HEK293 (cell line): ENCODE measurements at regions not wholly inside any gene's neighbourhood (a gene's known extent, or its start where the extent isn't known, plus 50 kb on each side); places are given as distances from the start of the nearest gene placed in this dataset.

Source experiments
- CTCF ChIA-PET: fragments of 350-600 bp; formaldehyde crosslinking; extraction: SDS; loops from one replicate; lab custom pipeline; 2021; ENCODE audit warnings: antibody characterized with exemption; lab: Yijun Ruan, JAX
- POLR2A ChIA-PET: fragments of 300-600 bp; formaldehyde crosslinking; extraction: SDS; loops from one replicate; lab custom pipeline; 2020; ENCODE audit warnings: antibody characterized with exemption, inconsistent platforms; lab: Yijun Ruan, JAX
- H3K27ac ChIP-seq: fragments of 200-500 bp; sonication (Bioruptor generic); 2 replicates; pipeline ENCODE4 v1.5.1; 2014; ENCODE audit warnings: low read depth, low read length, control low read depth, inconsistent platforms; ENCODE audit errors: extremely low read depth
- H3K36me3 ChIP-seq, 2 experiments: fragments of 200-500 bp in 1 of 2; sonication (Bioruptor generic) in 1 of 2; 1 replicate in 1 of 2; 2 replicates in 1 of 2; pipeline ENCODE4 v1.5.1; 2014 to 2017; ENCODE audit warnings: inconsistent platforms in 2 of 2, low read length in 2 of 2; ENCODE audit not compliant: control insufficient read depth in 2 of 2, insufficient read depth in 1 of 2
- H3K4me1 ChIP-seq: fragments of 200-500 bp; sonication (Bioruptor generic); 2 replicates; pipeline ENCODE4 v1.5.1; 2014; ENCODE audit warnings: mild to moderate bottlenecking, low read length, inconsistent platforms; ENCODE audit not compliant: control insufficient read depth, insufficient read depth
- H3K4me3 ChIP-seq: 2 replicates; pipeline ENCODE4 v1.5.1; 2011; ENCODE audit warnings: low read depth, mild to moderate bottlenecking, control low read depth, low read length, moderate library complexity
- H3K9me3 ChIP-seq: fragments of 200-500 bp; sonication (Bioruptor generic); 2 replicates; pipeline ENCODE4 v1.5.1; 2014; ENCODE audit warnings: low read depth, low read length, inconsistent platforms; ENCODE audit not compliant: control insufficient read depth, insufficient read depth
- GLI2 ChIP-seq: fragments of 450-650 bp; formaldehyde crosslinking; IDR thresholded peaks from 2 replicates; pipeline ENCODE4; 2017; ENCODE audit warnings: missing biosample characterization, missing genetic modification characterization, low read depth, borderline replicate concordance
- HOXC10 ChIP-seq: sonication (generic); formaldehyde crosslinking; IDR thresholded peaks from 2 replicates; pipeline ENCODE4 v1.8.1; 2023; ENCODE audit warnings: mild to moderate bottlenecking, missing genetic modification reagents
- IKZF3 ChIP-seq: fragments of 450-650 bp; IDR thresholded peaks from 2 replicates; pipeline ENCODE4 v1.5.0; 2018; ENCODE audit warnings: missing biosample characterization, mild to moderate bottlenecking, missing genetic modification characterization, moderate library complexity
- MEIS1 ChIP-seq: sonication (generic); formaldehyde crosslinking; IDR thresholded peaks from 2 replicates; pipeline ENCODE4 v1.8.1; 2022; ENCODE audit warnings: missing genetic modification reagents, mild to moderate bottlenecking, borderline replicate concordance
- OVOL3 ChIP-seq: fragments of 450-650 bp; formaldehyde crosslinking; IDR thresholded peaks from 2 replicates; pipeline ENCODE4 v1.5.1; 2016; ENCODE audit warnings: missing biosample characterization, missing genetic modification characterization
- SETDB1 ChIP-seq: IDR thresholded peaks from one replicate; pipeline ENCODE4 v1.6.1; 2017; ENCODE audit warnings: mild to moderate bottlenecking, low read length, moderate library complexity, mixed read lengths; ENCODE audit not compliant: insufficient read length
- ZBTB1 ChIP-seq: fragments of 450-650 bp; formaldehyde crosslinking; IDR thresholded peaks from 2 replicates; pipeline ENCODE4 v1.5.1; 2016; ENCODE audit warnings: missing biosample characterization, missing genetic modification characterization
- ZNF302 ChIP-seq: fragments of 450-650 bp; formaldehyde crosslinking; IDR thresholded peaks from 2 replicates; pipeline ENCODE4 v1.5.1; 2016; ENCODE audit warnings: missing biosample characterization, missing genetic modification characterization, low read depth
- ZNF426 ChIP-seq: fragments of 450-650 bp; formaldehyde crosslinking; IDR thresholded peaks from 2 replicates; pipeline ENCODE4 v1.5.1; 2017; ENCODE audit warnings: missing biosample characterization, missing genetic modification characterization, mild to moderate bottlenecking, inconsistent platforms, moderate library complexity
- ZNF777 ChIP-seq: fragments of 450-650 bp; formaldehyde crosslinking; IDR thresholded peaks from 2 replicates; pipeline ENCODE4 v1.5.1; 2017; ENCODE audit warnings: missing biosample characterization, missing genetic modification characterization, borderline replicate concordance
- TF ChIP-seq, protein P1 (sequence below): fragments of 450-650 bp; formaldehyde crosslinking; IDR thresholded peaks from 2 replicates; pipeline ENCODE4 v1.5.1; 2016; ENCODE audit warnings: missing biosample characterization, missing genetic modification characterization
- TF ChIP-seq, protein P2 (sequence below): fragments of 450-650 bp; formaldehyde crosslinking; IDR thresholded peaks from 2 replicates; pipeline ENCODE4; 2016; ENCODE audit warnings: missing biosample characterization, missing genetic modification characterization
- TF ChIP-seq, protein P3 (sequence below): fragments of 450-650 bp; formaldehyde crosslinking; IDR thresholded peaks from 2 replicates; pipeline ENCODE4 v1.5.1; 2017; ENCODE audit warnings: missing biosample characterization, missing genetic modification characterization
- TF ChIP-seq, protein P4 (sequence below): fragments of 450-650 bp; formaldehyde crosslinking; conservative IDR thresholded peaks from 2 replicates; pipeline ENCODE4 v1.5.1; 2016; ENCODE audit warnings: low read depth, missing biosample characterization, missing genetic modification characterization

DNA sequence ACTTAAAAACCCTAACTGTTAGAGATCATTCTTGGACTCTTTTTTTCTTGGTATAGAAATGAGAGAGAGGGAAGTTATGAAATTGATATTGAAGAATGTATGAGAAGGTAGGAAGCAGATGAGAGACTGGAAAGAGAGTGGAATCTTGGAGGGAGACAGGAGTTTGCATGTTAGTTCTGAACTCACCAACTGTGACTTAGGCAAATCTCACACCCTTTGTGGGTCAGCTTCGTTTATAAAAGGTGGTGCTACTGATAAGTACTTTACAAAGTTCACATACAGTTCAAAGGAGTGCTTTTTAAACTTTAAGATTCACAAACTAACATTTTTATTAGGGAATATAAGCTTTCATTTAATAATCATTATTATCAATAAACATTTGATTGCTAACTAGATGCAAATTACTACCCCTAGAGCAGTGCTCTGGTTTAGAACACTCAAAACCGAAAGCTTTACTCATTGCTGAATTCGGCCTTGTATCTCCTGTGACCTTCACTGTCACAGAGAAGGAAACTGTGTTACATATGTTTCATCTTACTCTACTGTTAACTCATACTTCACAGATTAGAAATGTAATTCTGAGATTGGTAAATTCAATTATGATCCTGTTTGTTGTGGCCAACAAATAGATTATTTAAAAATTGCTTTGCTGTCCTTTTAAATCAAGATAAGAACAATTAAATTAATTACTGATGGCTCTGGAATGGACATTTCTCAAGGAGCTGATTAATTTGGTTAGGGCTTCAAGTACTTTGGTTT, 143.2 kb downstream of the RMI1 start:
- POLR2A ChIA-PET: no interaction called here
- TF ChIP-seq ZNF426 (tag by site-specific recombination) (no peak), ZNF777 (tag by site-specific recombination) (no peak)
- TF ChIP-seq, protein P1, sequence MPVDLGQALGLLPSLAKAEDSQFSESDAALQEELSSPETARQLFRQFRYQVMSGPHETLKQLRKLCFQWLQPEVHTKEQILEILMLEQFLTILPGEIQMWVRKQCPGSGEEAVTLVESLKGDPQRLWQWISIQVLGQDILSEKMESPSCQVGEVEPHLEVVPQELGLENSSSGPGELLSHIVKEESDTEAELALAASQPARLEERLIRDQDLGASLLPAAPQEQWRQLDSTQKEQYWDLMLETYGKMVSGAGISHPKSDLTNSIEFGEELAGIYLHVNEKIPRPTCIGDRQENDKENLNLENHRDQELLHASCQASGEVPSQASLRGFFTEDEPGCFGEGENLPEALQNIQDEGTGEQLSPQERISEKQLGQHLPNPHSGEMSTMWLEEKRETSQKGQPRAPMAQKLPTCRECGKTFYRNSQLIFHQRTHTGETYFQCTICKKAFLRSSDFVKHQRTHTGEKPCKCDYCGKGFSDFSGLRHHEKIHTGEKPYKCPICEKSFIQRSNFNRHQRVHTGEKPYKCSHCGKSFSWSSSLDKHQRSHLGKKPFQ (tag by site-specific recombination): no peak
- TF ChIP-seq, protein P2, sequence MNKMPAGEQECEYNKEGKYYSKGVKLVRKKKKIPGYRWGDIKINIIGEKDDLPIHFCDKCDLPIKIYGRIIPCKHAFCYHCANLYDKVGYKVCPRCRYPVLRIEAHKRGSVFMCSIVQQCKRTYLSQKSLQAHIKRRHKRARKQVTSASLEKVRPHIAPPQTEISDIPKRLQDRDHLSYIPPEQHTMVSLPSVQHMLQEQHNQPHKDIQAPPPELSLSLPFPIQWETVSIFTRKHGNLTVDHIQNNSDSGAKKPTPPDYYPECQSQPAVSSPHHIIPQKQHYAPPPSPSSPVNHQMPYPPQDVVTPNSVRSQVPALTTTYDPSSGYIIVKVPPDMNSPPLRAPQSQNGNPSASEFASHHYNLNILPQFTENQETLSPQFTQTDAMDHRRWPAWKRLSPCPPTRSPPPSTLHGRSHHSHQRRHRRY (tag by site-specific recombination): no peak
- TF ChIP-seq, all 188 proteins: peak for 0
- Histone ChIP-seq H3K4me3 (no peak overlapping the region), H3K4me1 (peaks cover 18% of the 10 kb centered on the region), H3K36me3 (no peaks in the 10 kb centered on the region), H3K9me3 (no peaks in the 10 kb centered on the region), H3K27ac (no peak overlapping the region)
- CTCF ChIA-PET: interaction anchor here (0.6 to 0.9 kb wide), 2 partner anchors 49 to 1327 kb away, joined by 3 to 11 read pairs; no protein-coding TSS in a partner anchor

DNA sequence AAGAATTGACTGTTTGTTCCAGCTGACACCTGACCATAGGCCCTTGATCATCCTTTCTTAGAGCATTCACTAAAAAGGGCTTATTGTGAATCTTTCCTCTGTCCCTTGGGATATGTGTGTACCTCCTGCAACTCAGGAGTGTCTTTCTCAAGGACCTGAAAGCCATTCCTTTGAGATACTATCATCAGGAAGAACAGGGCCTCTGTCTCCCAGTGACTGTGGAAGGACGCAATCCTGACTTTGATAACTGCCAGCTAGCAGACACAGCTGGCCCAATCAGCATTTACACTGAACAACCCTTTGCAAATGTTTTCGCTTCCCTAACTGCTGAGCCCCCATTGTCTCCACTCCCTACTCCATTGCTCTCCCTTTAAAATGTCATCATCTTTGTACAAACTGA, 144.4 kb downstream of the RMI1 start:
- ChIA-PET CTCF (interaction anchor here (0.6 kb wide), 1 partner anchor 157 kb away, joined by 3 read pairs; no protein-coding TSS in a partner anchor), POLR2A (no interaction called here)
- Histone ChIP-seq H3K4me1 (peaks cover 18% of the 10 kb centered on the region), H3K4me3 (no peak overlapping the region), H3K36me3 (no peaks in the 10 kb centered on the region), H3K27ac (no peak overlapping the region), H3K9me3 (no peaks in the 10 kb centered on the region)
- TF ChIP-seq, protein P3, sequence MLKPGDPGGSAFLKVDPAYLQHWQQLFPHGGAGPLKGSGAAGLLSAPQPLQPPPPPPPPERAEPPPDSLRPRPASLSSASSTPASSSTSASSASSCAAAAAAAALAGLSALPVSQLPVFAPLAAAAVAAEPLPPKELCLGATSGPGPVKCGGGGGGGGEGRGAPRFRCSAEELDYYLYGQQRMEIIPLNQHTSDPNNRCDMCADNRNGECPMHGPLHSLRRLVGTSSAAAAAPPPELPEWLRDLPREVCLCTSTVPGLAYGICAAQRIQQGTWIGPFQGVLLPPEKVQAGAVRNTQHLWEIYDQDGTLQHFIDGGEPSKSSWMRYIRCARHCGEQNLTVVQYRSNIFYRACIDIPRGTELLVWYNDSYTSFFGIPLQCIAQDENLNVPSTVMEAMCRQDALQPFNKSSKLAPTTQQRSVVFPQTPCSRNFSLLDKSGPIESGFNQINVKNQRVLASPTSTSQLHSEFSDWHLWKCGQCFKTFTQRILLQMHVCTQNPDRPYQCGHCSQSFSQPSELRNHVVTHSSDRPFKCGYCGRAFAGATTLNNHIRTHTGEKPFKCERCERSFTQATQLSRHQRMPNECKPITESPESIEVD (tag by site-specific recombination): no peak
- TF ChIP-seq ZNF302 (tag by site-specific recombination) (no peak), SETDB1 (no peak), ZBTB1 (no peak), MEIS1 (CRISPR knock-in tag) (no peak), IKZF3 (no peak), GLI2 (no peak), HOXC10 (CRISPR knock-in tag) (no peak), OVOL3 (tag by site-specific recombination) (no peak)
- TF ChIP-seq, protein P4, sequence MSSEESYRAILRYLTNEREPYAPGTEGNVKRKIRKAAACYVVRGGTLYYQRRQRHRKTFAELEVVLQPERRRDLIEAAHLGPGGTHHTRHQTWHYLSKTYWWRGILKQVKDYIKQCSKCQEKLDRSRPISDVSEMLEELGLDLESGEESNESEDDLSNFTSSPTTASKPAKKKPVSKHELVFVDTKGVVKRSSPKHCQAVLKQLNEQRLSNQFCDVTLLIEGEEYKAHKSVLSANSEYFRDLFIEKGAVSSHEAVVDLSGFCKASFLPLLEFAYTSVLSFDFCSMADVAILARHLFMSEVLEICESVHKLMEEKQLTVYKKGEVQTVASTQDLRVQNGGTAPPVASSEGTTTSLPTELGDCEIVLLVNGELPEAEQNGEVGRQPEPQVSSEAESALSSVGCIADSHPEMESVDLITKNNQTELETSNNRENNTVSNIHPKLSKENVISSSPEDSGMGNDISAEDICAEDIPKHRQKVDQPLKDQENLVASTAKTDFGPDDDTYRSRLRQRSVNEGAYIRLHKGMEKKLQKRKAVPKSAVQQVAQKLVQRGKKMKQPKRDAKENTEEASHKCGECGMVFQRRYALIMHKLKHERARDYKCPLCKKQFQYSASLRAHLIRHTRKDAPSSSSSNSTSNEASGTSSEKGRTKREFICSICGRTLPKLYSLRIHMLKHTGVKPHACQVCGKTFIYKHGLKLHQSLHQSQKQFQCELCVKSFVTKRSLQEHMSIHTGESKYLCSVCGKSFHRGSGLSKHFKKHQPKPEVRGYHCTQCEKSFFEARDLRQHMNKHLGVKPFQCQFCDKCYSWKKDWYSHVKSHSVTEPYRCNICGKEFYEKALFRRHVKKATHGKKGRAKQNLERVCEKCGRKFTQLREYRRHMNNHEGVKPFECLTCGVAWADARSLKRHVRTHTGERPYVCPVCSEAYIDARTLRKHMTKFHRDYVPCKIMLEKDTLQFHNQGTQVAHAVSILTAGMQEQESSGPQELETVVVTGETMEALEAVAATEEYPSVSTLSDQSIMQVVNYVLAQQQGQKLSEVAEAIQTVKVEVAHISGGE (tag by site-specific recombination): no peak
